Thyroid gland (tissue), 4 donors: ENCODE measurements at regions not wholly inside any gene's neighbourhood (a gene's known extent, or its start where the extent isn't known, plus 50 kb on each side); places are given as distances from the start of the nearest gene placed in this dataset.

Source experiments
- DNase-seq, 2 donors: peaks; one replicate each; pipeline ENCODE4 v3.0.0-alpha.2; 2019
- H3K27ac ChIP-seq, 3 donors: fragments of 200-600 bp; sonication (generic); 1 replicate in 2 of 3; 2 replicates in 1 of 3; pipeline ENCODE4 v1.5.1; 2016 to 2019; ENCODE audit warnings: mild to moderate bottlenecking in 1 of 3, moderate library complexity in 1 of 3
- H3K27me3 ChIP-seq: fragments of 200-600 bp; sonication (generic); one replicate; pipeline ENCODE4 v1.5.1; 2019
- H3K36me3 ChIP-seq, 2 donors: fragments of 200-600 bp; sonication (generic); one replicate each; pipeline ENCODE4 v1.5.1; 2016 to 2019
- H3K4me1 ChIP-seq, 2 donors: fragments of 200-600 bp; sonication (generic); one replicate each; pipeline ENCODE4 v1.5.1; 2017 to 2019
- H3K4me3 ChIP-seq, 3 donors: fragments of 200-600 bp; sonication (generic); replicated peaks in 1 of 3; 1 replicate in 2 of 3; 2 replicates in 1 of 3; pipeline ENCODE4 v1.5.1; 2016; ENCODE audit warnings: mild to moderate bottlenecking in 1 of 3
- H3K9me3 ChIP-seq: fragments of 200-600 bp; sonication (generic); one replicate; pipeline ENCODE4 v1.5.1; 2017
- CTCF ChIP-seq, 6 experiments: fragments of 200-600 bp in 3 of 6; fragments of 450-650 bp in 3 of 6; sonication (generic) in 3 of 6; IDR thresholded peaks; one replicate each; pipeline ENCODE4 v1.5.1; 2016 to 2019; ENCODE audit warnings: antibody characterized with exemption in 6 of 6, mild to moderate bottlenecking in 2 of 6, inconsistent platforms in 1 of 6, moderate library complexity in 1 of 6
- POLR2A ChIP-seq, 2 donors: fragments of 450-650 bp; IDR thresholded peaks; one replicate each; pipeline ENCODE4 v1.6.1; 2017; ENCODE audit warnings: antibody characterized with exemption in 2 of 2, mild to moderate bottlenecking in 2 of 2, moderate library complexity in 1 of 2
- WGBS, 2 donors: methylation state at CpG; one replicate each; pipeline ENCODE4 v1.1.5; 2017; 5-methylcytosine and 5-hydroxymethylcytosine counted together
- intact Hi-C: fragments of 100-400 bp; cut with DNase I; formaldehyde crosslinking; loops from one replicate; pipeline ENCODE4 v1.15.1; 2023

- WGBS, 2 donors = 62 to 72% methylated on average over 1 of the region's 1 CpG
- intact Hi-C loops = no loop called here
- Histone ChIP-seq H3K36me3 (no peaks in the 10 kb centered on the region), H3K27me3 (no peaks in the 10 kb centered on the region), H3K27ac (no peak overlapping the region), H3K4me3 (no peak overlapping the region), H3K4me1 (no peaks in the 10 kb centered on the region), H3K9me3 (no peaks in the 10 kb centered on the region)
- DNase-seq = no peak
- no peak for TF ChIP-seq POLR2A (IDR thresholded peaks at IDR 0.05)
- TF ChIP-seq CTCF (IDR thresholded peaks at IDR 0.05) = no peak
Observed at GRCh38 chr1:115204513-115204912, 115.2 kb upstream of the TSPAN2 start.

DNA sequence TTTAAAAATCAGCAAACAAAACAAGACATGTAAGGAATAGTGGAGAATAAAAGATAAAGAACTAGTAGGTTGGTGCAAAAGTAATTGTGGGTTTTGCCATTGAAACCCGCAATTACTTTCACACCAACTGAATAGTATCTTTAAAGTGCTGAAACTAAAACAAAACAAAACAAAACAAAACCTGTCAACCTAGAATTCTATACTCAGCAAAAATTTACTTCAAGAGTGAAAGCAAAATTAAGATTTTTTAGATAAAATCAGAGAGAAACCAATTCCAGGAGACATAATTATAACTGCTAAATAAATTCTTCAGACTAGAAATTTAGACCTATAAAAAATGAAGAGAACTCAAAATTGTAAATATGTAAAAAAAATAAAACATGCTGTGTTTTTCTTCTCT lies 114.0 kb upstream of the TSPAN2 start:
- Histone ChIP-seq H3K9me3 (no peaks in the 10 kb centered on the region), H3K4me3 (no peak overlapping the region), H3K27ac (no peak overlapping the region), H3K27me3 (no peaks in the 10 kb centered on the region), H3K4me1 (no peaks in the 10 kb centered on the region), H3K36me3 (no peaks in the 10 kb centered on the region)
- 90 to 97% methylated on average over 1 of the region's 1 CpG for WGBS, 2 donors
- intact Hi-C loops = no loop called here
- TF ChIP-seq POLR2A (IDR thresholded peaks at IDR 0.05) = no peak
- TF ChIP-seq CTCF (IDR thresholded peaks at IDR 0.05) = no peak
- no peak for DNase-seq

DNA sequence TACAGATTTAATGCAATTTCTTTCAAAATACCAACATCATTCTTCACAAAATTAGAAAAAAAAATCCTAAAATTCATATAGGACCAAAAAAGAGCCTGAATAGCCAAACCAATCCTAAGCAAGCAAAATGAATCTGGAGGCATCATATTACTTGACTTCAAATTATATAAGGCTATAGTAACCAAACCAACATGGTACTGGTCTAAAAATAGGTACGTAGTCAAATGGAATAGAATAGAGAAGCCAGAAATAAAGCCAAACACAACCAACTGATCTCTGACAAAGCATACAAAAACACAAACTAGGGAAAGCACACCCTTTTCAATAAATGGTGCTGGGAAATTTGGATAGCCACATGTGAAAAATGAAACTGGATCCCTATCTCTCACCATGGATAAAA lies 112.3 kb upstream of the TSPAN2 start:
- Histone ChIP-seq H3K4me3 (no peak overlapping the region), H3K9me3 (no peaks in the 10 kb centered on the region), H3K27me3 (no peaks in the 10 kb centered on the region), H3K4me1 (no peaks in the 10 kb centered on the region), H3K36me3 (no peaks in the 10 kb centered on the region), H3K27ac (no peak overlapping the region)
- no peak for TF ChIP-seq CTCF (IDR thresholded peaks at IDR 0.05)
- no peak for TF ChIP-seq POLR2A (IDR thresholded peaks at IDR 0.05)
- 87 to 96% methylated on average over 1 of the region's 1 CpG for WGBS, 2 donors
- intact Hi-C loops = no loop called here
- DNase-seq = no peak

GRCh38 chr1:115199416-115200132 lies 110.3 kb upstream of the TSPAN2 start:
- no peaks in the 10 kb centered on the region for H3K27me3 ChIP-seq
- H3K4me3 ChIP-seq = no peak overlapping the region
- DNase-seq = no peak
- no peaks in the 10 kb centered on the region for H3K9me3 ChIP-seq
- TF ChIP-seq POLR2A (IDR thresholded peaks at IDR 0.05) (no peak), CTCF (IDR thresholded peaks at IDR 0.05) (no peak)
- no peak overlapping the region for H3K27ac ChIP-seq
- 71 to 75% methylated on average over 5 of the region's 5 CpGs for WGBS, 2 donors
- H3K36me3 ChIP-seq = no peaks in the 10 kb centered on the region
- H3K4me1 ChIP-seq = no peaks in the 10 kb centered on the region
- intact Hi-C loops = no loop called here

- no peak overlapping the region for H3K27ac ChIP-seq
- intact Hi-C loops = no loop called here
Observed at GRCh38 chr1:115198938-115199337, 109.6 kb upstream of the TSPAN2 start.

More at GRCh38 chr1:115198938-115199337, 109.6 kb upstream of the TSPAN2 start:
- no peak for TF ChIP-seq POLR2A (IDR thresholded peaks at IDR 0.05)
- no peak for TF ChIP-seq CTCF (IDR thresholded peaks at IDR 0.05)
- WGBS, 2 donors = 12 to 24% methylated on average over 4 of the region's 4 CpGs
- Histone ChIP-seq H3K4me1 (no peaks in the 10 kb centered on the region), H3K4me3 (no peak overlapping the region), H3K27me3 (no peaks in the 10 kb centered on the region), H3K36me3 (no peaks in the 10 kb centered on the region), H3K9me3 (no peaks in the 10 kb centered on the region)
- peak; percentile 38 to 47 for DNase-seq
